Suprapubic skin (tissue), 4 donors: ENCODE measurements at regions not wholly inside any gene's neighbourhood (a gene's known extent, or its start where the extent isn't known, plus 50 kb on each side); places are given as distances from the start of the nearest gene placed in this dataset.

Source experiments
- DNase-seq, 2 donors: peaks; one replicate each; pipeline ENCODE4 v3.0.0-alpha.2; 2019; ENCODE audit warnings: low spot score in 2 of 2
- H3K27ac ChIP-seq: fragments of 200-600 bp; sonication (generic); one replicate; pipeline ENCODE4 v1.5.1; 2019
- H3K27me3 ChIP-seq: fragments of 200-600 bp; sonication (generic); one replicate; pipeline ENCODE4 v1.5.1; 2019
- H3K36me3 ChIP-seq: fragments of 200-600 bp; sonication (generic); one replicate; pipeline ENCODE4 v1.5.1; 2019
- H3K4me1 ChIP-seq: fragments of 200-600 bp; sonication (generic); one replicate; pipeline ENCODE4 v1.5.1; 2019
- H3K4me3 ChIP-seq: fragments of 200-600 bp; sonication (generic); one replicate; pipeline ENCODE4 v1.5.1; 2019; ENCODE audit warnings: mild to moderate bottlenecking
- H3K9me3 ChIP-seq: fragments of 200-600 bp; sonication (generic); one replicate; pipeline ENCODE4 v1.5.1; 2019
- CTCF ChIP-seq, 2 donors: fragments of 200-600 bp in 1 of 2; fragments of 450-650 bp in 1 of 2; sonication (generic) in 1 of 2; IDR thresholded peaks; one replicate each; pipeline ENCODE4 v1.5.1; 2016 to 2019; ENCODE audit warnings: antibody characterized with exemption in 2 of 2, mild to moderate bottlenecking in 1 of 2, moderate library complexity in 1 of 2
- EP300 ChIP-seq: sonication (generic); formaldehyde crosslinking; IDR thresholded peaks from one replicate; pipeline ENCODE4 v1.6.1; 2017; ENCODE audit warnings: antibody characterized with exemption
- POLR2A ChIP-seq, 2 donors: fragments of 450-650 bp; IDR thresholded peaks; one replicate each; pipeline ENCODE4 v1.6.1; 2017; ENCODE audit warnings: antibody characterized with exemption in 2 of 2, mild to moderate bottlenecking in 2 of 2, moderate library complexity in 2 of 2
- POLR2AphosphoS5 ChIP-seq, 3 donors: sonication (generic); formaldehyde crosslinking; IDR thresholded peaks; one replicate each; pipeline ENCODE4 v1.6.1; 2017; ENCODE audit warnings: antibody characterized with exemption in 3 of 3
- WGBS: methylation state at CpG from one replicate; pipeline ENCODE4 v1.1.5; 2018; 5-methylcytosine and 5-hydroxymethylcytosine counted together

GRCh38 chr10:88076027-88076880, 212.8 kb downstream of the PTEN start:
- no peak for DNase-seq
- H3K27ac ChIP-seq, result no peak overlapping the region
- peaks cover 7% of the 10 kb centered on the region for H3K4me1 ChIP-seq
- no peak overlapping the region for H3K4me3 ChIP-seq
- H3K9me3 ChIP-seq, result no peaks in the 10 kb centered on the region
- no peaks in the 10 kb centered on the region for H3K36me3 ChIP-seq
- TF ChIP-seq POLR2AphosphoS5 (IDR thresholded peaks at IDR 0.05) (no peak), POLR2A (IDR thresholded peaks at IDR 0.05) (no peak), CTCF (IDR thresholded peaks at IDR 0.05) (no peak)
- 77% methylated on average over 10 of the region's 10 CpGs for WGBS
- H3K27me3 ChIP-seq, result no peaks in the 10 kb centered on the region

GRCh38 chr10:88077977-88078376, 214.6 kb downstream of the PTEN start:
- 81% methylated on average over 4 of the region's 4 CpGs for WGBS
- Histone ChIP-seq H3K4me1 (peaks cover 12% of the 10 kb centered on the region), H3K36me3 (no peaks in the 10 kb centered on the region), H3K27me3 (no peaks in the 10 kb centered on the region), H3K9me3 (no peaks in the 10 kb centered on the region), H3K27ac (no peak overlapping the region), H3K4me3 (no peak overlapping the region)
- no peak for TF ChIP-seq POLR2AphosphoS5 (IDR thresholded peaks at IDR 0.05)
- no peak for TF ChIP-seq CTCF (IDR thresholded peaks at IDR 0.05)
- no peak for TF ChIP-seq EP300
- no peak for TF ChIP-seq POLR2A (IDR thresholded peaks at IDR 0.05)
- no peak for DNase-seq

- TF ChIP-seq POLR2A (IDR thresholded peaks at IDR 0.05) (no peak), POLR2AphosphoS5 (IDR thresholded peaks at IDR 0.05) (no peak), CTCF (IDR thresholded peaks at IDR 0.05) (no peak), EP300 (no peak)
- Histone ChIP-seq H3K4me1 (peaks cover 17% of the 10 kb centered on the region), H3K27ac (no peak overlapping the region), H3K36me3 (no peaks in the 10 kb centered on the region), H3K4me3 (no peak overlapping the region), H3K9me3 (no peaks in the 10 kb centered on the region), H3K27me3 (no peaks in the 10 kb centered on the region)
- WGBS, result 30% methylated on average over 3 of the region's 3 CpGs
- DNase-seq, result no peak
These were observed 216.8 kb downstream of the PTEN start for GRCh38 chr10:88080213-88080612.

- DNase-seq, result no peak
- Histone ChIP-seq H3K4me1 (peaks cover 11% of the 10 kb centered on the region), H3K4me3 (no peak overlapping the region), H3K27me3 (no peaks in the 10 kb centered on the region), H3K27ac (no peak overlapping the region), H3K9me3 (no peaks in the 10 kb centered on the region), H3K36me3 (no peaks in the 10 kb centered on the region)
- WGBS, result 82% methylated on average over 3 of the region's 3 CpGs
- no peak for TF ChIP-seq EP300
- TF ChIP-seq CTCF (IDR thresholded peaks at IDR 0.05), result no peak
- no peak for TF ChIP-seq POLR2AphosphoS5 (IDR thresholded peaks at IDR 0.05)
- no peak for TF ChIP-seq POLR2A (IDR thresholded peaks at IDR 0.05)
These were observed 218.1 kb downstream of the PTEN start for GRCh38 chr10:88081457-88082054.

GRCh38 chr10:88082391-88082790, 219.0 kb downstream of the PTEN start:
- 99% methylated on average over 3 of the region's 3 CpGs for WGBS
- no peak for DNase-seq
- TF ChIP-seq POLR2A (IDR thresholded peaks at IDR 0.05) (no peak), POLR2AphosphoS5 (IDR thresholded peaks at IDR 0.05) (no peak), CTCF (IDR thresholded peaks at IDR 0.05) (no peak), EP300 (no peak)
- Histone ChIP-seq H3K27ac (no peak overlapping the region), H3K36me3 (no peaks in the 10 kb centered on the region), H3K27me3 (no peaks in the 10 kb centered on the region), H3K4me1 (peaks cover 11% of the 10 kb centered on the region), H3K9me3 (no peaks in the 10 kb centered on the region), H3K4me3 (no peak overlapping the region)
